HCT116 (cell line): ENCODE measurements at regions not wholly inside any gene's neighbourhood (a gene's known extent, or its start where the extent isn't known, plus 50 kb on each side); places are given as distances from the start of the nearest gene placed in this dataset.
"Not testable (repeated sequence)": the region's sequence is repeated elsewhere in the genome, so short reads cannot be mapped to it uniquely, and the experiment has no call there.

Experiments used
- ATAC-seq: fragments of 200-7000 bp; cut with Tn5 transposase; 2 replicates; pipeline ENCODE4 v1.9.1; 2020; ENCODE audit warnings: mild to moderate bottlenecking, moderate library complexity
- BruUV-seq: library from RNA; stranded (reverse); fragments of 400-500 nt; replicated peaks from 2 replicates; lab custom pipeline; 2021; lab: Mats Ljungman, UMichigan
- CTCF ChIA-PET: fragments of 300-600 bp; sonication (Branson Sonifier 250); formaldehyde crosslinking; loops from one replicate; lab custom pipeline; 2021; ENCODE audit warnings: antibody characterized with exemption; lab: Charles Lee
- POLR2A ChIA-PET: fragments of 300-600, 350-600 bp; sonication (Branson Sonifier 250); formaldehyde crosslinking; loops from one replicate; lab custom pipeline; 2021; ENCODE audit warnings: antibody characterized with exemption; lab: Charles Lee
- RAD21 ChIA-PET, 2 experiments: fragments of 300-600 bp; sonication (Branson Sonifier 250); formaldehyde crosslinking; loops; one replicate each; lab custom pipeline; 2023; ENCODE audit warnings: low total read pairs in 2 of 2; ENCODE audit not compliant: uncharacterized antibody in 2 of 2, unreplicated experiment in 2 of 2, low non-redundant PET in 1 of 2; lab: Charles Lee
- DNase-seq: peaks from one replicate; pipeline ENCODE4 v3.0.0-alpha.2; 2010; ENCODE audit warnings: low read depth, low spot score
- H2AFZ ChIP-seq: fragments of 200-600 bp; shearing (Covaris generic), sonication (generic); 2 replicates; pipeline ENCODE4 v1.6.1; 2017; ENCODE audit warnings: low read depth, mixed run types, mixed read lengths, antibody characterized with exemption, low read length; ENCODE audit not compliant: poor library complexity, severe bottlenecking
- H3K27ac ChIP-seq: 2 replicates; pipeline ENCODE4 v1.5.1; 2012; ENCODE audit warnings: low read depth, low read length
- H3K27me3 ChIP-seq: fragments of 200-600 bp; sonication (generic); 2 replicates; pipeline ENCODE4 v1.6.1; 2016; ENCODE audit warnings: mixed run types, low read length, mixed read lengths; ENCODE audit not compliant: insufficient read depth
- H3K36me3 ChIP-seq, 2 experiments: fragments of 200-500 bp in 1 of 2; fragments of 200-600 bp in 1 of 2; sonication (Bioruptor generic) in 1 of 2; sonication (generic) in 1 of 2; 2 replicates each; pipeline versions ENCODE4 v1.5.1 to v1.6.1; 2014 to 2016; ENCODE audit warnings: low read length in 2 of 2, inconsistent platforms in 1 of 2, mixed read lengths in 1 of 2, mixed run types in 1 of 2; ENCODE audit not compliant: insufficient read depth in 2 of 2, control insufficient read depth in 1 of 2
- H3K4me1 ChIP-seq, 2 experiments: fragments of 200-600 bp in 1 of 2; sonication (generic) in 1 of 2; 2 replicates each; pipeline versions ENCODE4 v1.5.1 to v1.6.1; 2012 to 2017; ENCODE audit warnings: low read length in 2 of 2, inconsistent platforms in 1 of 2, mild to moderate bottlenecking in 1 of 2, mixed read lengths in 1 of 2, mixed run types in 1 of 2, moderate library complexity in 1 of 2; ENCODE audit not compliant: insufficient read depth in 2 of 2, control insufficient read depth in 1 of 2
- H3K4me2 ChIP-seq: fragments of 200-600 bp; sonication (generic); 2 replicates; pipeline ENCODE4 v1.6.1; 2017; ENCODE audit warnings: mixed run types, low read length, mixed read lengths
- H3K4me3 ChIP-seq, 2 experiments: fragments of 200-600 bp in 1 of 2; sonication (generic) in 1 of 2; replicated peaks in 1 of 2; 2 replicates each; pipeline ENCODE4 v1.5.1; 2011 to 2016; ENCODE audit warnings: low read length in 2 of 2, control low read depth in 1 of 2, low read depth in 1 of 2, mild to moderate bottlenecking in 1 of 2, mixed read lengths in 1 of 2, mixed run types in 1 of 2
- H3K79me2 ChIP-seq: fragments of 200-600 bp; sonication (generic); 2 replicates; pipeline ENCODE4 v1.6.1; 2017; ENCODE audit warnings: mild to moderate bottlenecking, mixed run types, low read length, moderate library complexity, mixed read lengths; ENCODE audit not compliant: insufficient read depth
- H3K9ac ChIP-seq: fragments of 200-600 bp; sonication (generic); 2 replicates; pipeline ENCODE4 v1.6.1; 2016; ENCODE audit warnings: low read length, mixed read lengths
- H3K9me2 ChIP-seq: fragments of 200-600 bp; sonication (generic), shearing (Covaris generic); 2 replicates; pipeline ENCODE4 v1.6.1; 2017; ENCODE audit warnings: mixed run types, mild to moderate bottlenecking, moderate library complexity; ENCODE audit not compliant: insufficient read depth
- H3K9me3 ChIP-seq, 2 experiments: fragments of 200-500 bp in 1 of 2; fragments of 200-600 bp in 1 of 2; sonication (Bioruptor generic) in 1 of 2; sonication (generic) in 1 of 2; 2 replicates each; pipeline ENCODE4 v1.6.1; 2014 to 2017; ENCODE audit warnings: low read length in 2 of 2, mixed read lengths in 2 of 2, inconsistent platforms in 1 of 2, low read depth in 1 of 2, mild to moderate bottlenecking in 1 of 2, mixed run types in 1 of 2, moderate library complexity in 1 of 2; ENCODE audit not compliant: control insufficient read depth in 1 of 2, insufficient read depth in 1 of 2
- H4K20me1 ChIP-seq: fragments of 200-600 bp; sonication (generic), shearing (Covaris generic); 2 replicates; pipeline ENCODE4 v1.6.1; 2017; ENCODE audit warnings: mixed run types, mild to moderate bottlenecking, moderate library complexity; ENCODE audit not compliant: insufficient read depth
- SP1 ChIP-seq: IDR thresholded peaks from 2 replicates; pipeline ENCODE4 v1.6.1; 2012; ENCODE audit warnings: low read depth
- intact Hi-C: fragments of 100-400 bp; cut with micrococcal nuclease; formaldehyde crosslinking; loops from 2 replicates; pipeline ENCODE4 v1.10.0; 2022
- TF ChIP-seq, protein P1 (sequence below): IDR thresholded peaks from 2 replicates; pipeline ENCODE4 v1.6.1; 2011; ENCODE audit warnings: mild to moderate bottlenecking, low read length, moderate library complexity; ENCODE audit not compliant: insufficient replicate concordance; ENCODE audit errors: extremely low read depth

DNA sequence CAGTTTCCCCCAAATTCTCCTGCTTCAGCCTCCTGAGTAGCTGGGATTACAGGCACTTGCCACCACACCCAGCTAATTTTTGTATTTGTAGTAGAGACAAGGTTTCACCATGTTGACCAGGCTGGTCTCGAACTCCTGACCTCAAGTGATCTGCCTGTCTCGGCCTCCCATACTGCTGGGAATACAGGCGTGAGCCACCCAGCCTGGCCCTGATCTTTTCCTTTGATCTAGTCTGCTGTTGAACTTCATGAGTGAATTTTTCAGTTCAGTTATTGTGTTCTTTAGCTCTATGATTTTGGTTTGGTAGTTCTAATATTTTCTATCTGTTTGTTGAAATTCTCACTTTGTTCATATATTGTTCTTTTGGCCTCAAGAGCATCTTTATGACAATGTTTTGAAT is 83.4 kb upstream of the RAP2C start:
- BruUV-seq, POLR2A ChIA-PET, H3K27ac ChIP-seq, H3K79me2 ChIP-seq, intact Hi-C loops, H2AFZ ChIP-seq, ATAC-seq, H3K27me3 ChIP-seq, H3K9me2 ChIP-seq, H3K4me1 ChIP-seq, H3K36me3 ChIP-seq, H3K9ac ChIP-seq, H3K4me2 ChIP-seq, H3K4me3 ChIP-seq, DNase-seq, H4K20me1 ChIP-seq, CTCF ChIA-PET, H3K9me3 ChIP-seq, RAD21 ChIA-PET: not testable (repeated sequence)

DNA sequence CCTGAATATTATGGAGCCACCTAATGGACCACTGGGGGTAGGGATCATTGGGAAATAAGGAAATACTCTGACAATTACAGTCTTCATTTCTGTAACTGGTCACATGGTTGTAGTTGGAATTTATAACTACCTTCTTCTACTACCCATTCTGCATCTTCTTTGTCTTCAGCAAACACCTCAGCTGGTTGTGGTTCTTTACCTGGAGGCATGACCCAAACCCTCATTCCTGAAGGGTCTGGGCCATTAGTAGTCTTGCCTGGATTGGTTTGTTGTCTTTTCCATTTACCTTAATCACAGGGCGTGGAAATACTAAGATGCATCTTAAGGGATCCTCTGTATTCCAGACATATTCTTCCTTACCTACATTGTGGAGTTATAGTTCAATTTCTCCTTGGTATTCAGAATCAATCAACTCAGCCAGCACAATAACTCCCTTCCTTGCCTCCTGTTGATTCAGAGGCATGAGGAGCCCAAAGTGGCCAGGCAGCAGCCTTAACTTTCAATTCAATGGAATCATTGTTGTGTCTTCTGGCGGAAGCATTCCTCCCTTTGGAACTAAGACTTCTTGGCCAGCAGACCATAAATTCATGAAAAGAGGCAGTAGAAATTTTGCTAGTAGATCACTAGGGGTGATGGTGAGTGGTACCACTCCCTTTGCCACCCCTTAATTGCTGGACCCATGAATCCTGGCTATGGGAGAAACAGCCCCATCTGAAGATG is 75.7 kb upstream of the RAP2C start:
- Histone ChIP-seq H3K9me2 (no peaks in the 10 kb centered on the region), H3K9me3 (no peaks in the 10 kb centered on the region), H3K36me3 (no peaks in the 10 kb centered on the region), H2AFZ (no peak overlapping the region), H3K27ac (no peak overlapping the region)
- POLR2A ChIA-PET, result no interaction called here
- TF ChIP-seq, protein P1, sequence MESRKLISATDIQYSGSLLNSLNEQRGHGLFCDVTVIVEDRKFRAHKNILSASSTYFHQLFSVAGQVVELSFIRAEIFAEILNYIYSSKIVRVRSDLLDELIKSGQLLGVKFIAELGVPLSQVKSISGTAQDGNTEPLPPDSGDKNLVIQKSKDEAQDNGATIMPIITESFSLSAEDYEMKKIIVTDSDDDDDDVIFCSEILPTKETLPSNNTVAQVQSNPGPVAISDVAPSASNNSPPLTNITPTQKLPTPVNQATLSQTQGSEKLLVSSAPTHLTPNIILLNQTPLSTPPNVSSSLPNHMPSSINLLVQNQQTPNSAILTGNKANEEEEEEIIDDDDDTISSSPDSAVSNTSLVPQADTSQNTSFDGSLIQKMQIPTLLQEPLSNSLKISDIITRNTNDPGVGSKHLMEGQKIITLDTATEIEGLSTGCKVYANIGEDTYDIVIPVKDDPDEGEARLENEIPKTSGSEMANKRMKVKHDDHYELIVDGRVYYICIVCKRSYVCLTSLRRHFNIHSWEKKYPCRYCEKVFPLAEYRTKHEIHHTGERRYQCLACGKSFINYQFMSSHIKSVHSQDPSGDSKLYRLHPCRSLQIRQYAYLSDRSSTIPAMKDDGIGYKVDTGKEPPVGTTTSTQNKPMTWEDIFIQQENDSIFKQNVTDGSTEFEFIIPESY, result no peak
- no peak for TF ChIP-seq SP1
- TF ChIP-seq, all 23 proteins: peak for 0
- no peak for DNase-seq
- Histone ChIP-seq H3K4me3 (no peak overlapping the region), H3K79me2 (no peaks in the 10 kb centered on the region), H3K27me3 (no peaks in the 10 kb centered on the region), H3K4me2 (no peak overlapping the region), H4K20me1 (no peaks in the 10 kb centered on the region), H3K9ac (no peak overlapping the region), H3K4me1 (no peaks in the 10 kb centered on the region)
- no peak for ATAC-seq
- ChIA-PET RAD21 (no interaction called here), CTCF (no interaction called here)
- BruUV-seq, result no TSS peak
- intact Hi-C loops, result no loop called here
